GM23338 (cell line): ENCODE measurements at regions not wholly inside any gene's neighbourhood (a gene's known extent, or its start where the extent isn't known, plus 50 kb on each side); places are given as distances from the start of the nearest gene placed in this dataset.

Experiments
- ATAC-seq: fragments of 200-7000 bp; cut with Tn5 transposase; 3 replicates; pipeline ENCODE4 v1.9.1; 2020
- DNase-seq: peaks from one replicate; pipeline ENCODE4 v3.0.0-alpha.2; 2015; ENCODE audit warnings: low spot score
- H2AFZ ChIP-seq: fragments of 200-600 bp; sonication (generic); 2 replicates; pipeline ENCODE4 v1.8.0; 2016; ENCODE audit warnings: antibody characterized with exemption, mild to moderate bottlenecking, moderate library complexity
- H3F3A ChIP-seq: fragments of 200-600 bp; sonication (generic); replicated peaks from 2 replicates; pipeline ENCODE4 v1.8.0; 2017; ENCODE audit warnings: antibody characterized with exemption, mixed run types, low read depth
- H3K27ac ChIP-seq: fragments of 200-600 bp; sonication (generic); 2 replicates; pipeline ENCODE4 v1.6.1; 2016; ENCODE audit warnings: low read depth
- H3K27me3 ChIP-seq: fragments of 200-600 bp; sonication (generic); 2 replicates; pipeline ENCODE4 v1.8.0; 2016; ENCODE audit warnings: mild to moderate bottlenecking, mixed run types, moderate library complexity; ENCODE audit not compliant: insufficient read depth
- H3K36me3 ChIP-seq: fragments of 200-600 bp; sonication (generic); 2 replicates; pipeline ENCODE4 v1.8.0; 2016; ENCODE audit warnings: mild to moderate bottlenecking; ENCODE audit not compliant: insufficient read depth
- H3K4me1 ChIP-seq: fragments of 200-600 bp; sonication (generic); 2 replicates; pipeline ENCODE4 v1.8.0; 2016; ENCODE audit warnings: mild to moderate bottlenecking, moderate library complexity; ENCODE audit not compliant: insufficient read depth
- H3K4me2 ChIP-seq: fragments of 200-600 bp; sonication (generic); 2 replicates; pipeline ENCODE4 v1.7.1; 2017; ENCODE audit warnings: mixed run types
- H3K4me3 ChIP-seq: fragments of 200-600 bp; sonication (generic); 2 replicates; pipeline ENCODE4 v1.6.1; 2016; ENCODE audit warnings: mixed run types
- H3K79me2 ChIP-seq: fragments of 200-600 bp; sonication (generic); replicated peaks from 2 replicates; pipeline ENCODE4 v1.8.0; 2017; ENCODE audit warnings: mild to moderate bottlenecking; ENCODE audit not compliant: insufficient read depth
- H3K9me2 ChIP-seq: fragments of 200-600 bp; sonication (generic); 2 replicates; pipeline ENCODE4 v1.8.0; 2017; ENCODE audit not compliant: insufficient read depth
- H4K20me1 ChIP-seq: fragments of 200-600 bp; sonication (generic); replicated peaks from 2 replicates; pipeline ENCODE4 v1.8.0; 2017; ENCODE audit warnings: mild to moderate bottlenecking; ENCODE audit not compliant: insufficient read depth
- H3K27ac Mint-ChIP-seq: 2 replicates; pipeline ENCODE4 v1.8.0; 2020; ENCODE audit warnings: inconsistent platforms, mild to moderate bottlenecking, moderate library complexity, mixed read lengths
- H3K27me3 Mint-ChIP-seq: 3 replicates; pipeline ENCODE4 v1.8.0; 2022; ENCODE audit warnings: low read depth, mild to moderate bottlenecking, moderate library complexity, mixed read lengths, inconsistent platforms; ENCODE audit not compliant: insufficient read depth, poor library complexity
- H3K36me3 Mint-ChIP-seq: 3 replicates; pipeline ENCODE4 v1.8.0; 2021; ENCODE audit warnings: low read depth, mild to moderate bottlenecking, inconsistent platforms, moderate library complexity, mixed read lengths
- H3K4me1 Mint-ChIP-seq: 3 replicates; pipeline ENCODE4 v1.8.0; 2020; ENCODE audit warnings: mild to moderate bottlenecking, inconsistent platforms, mixed read lengths
- H3K4me3 Mint-ChIP-seq: 3 replicates; pipeline ENCODE4 v1.8.0; 2021; ENCODE audit warnings: moderate library complexity, mild to moderate bottlenecking, inconsistent platforms, mixed read lengths
- H3K9me3 Mint-ChIP-seq: 3 replicates; pipeline ENCODE4 v1.8.0; 2020; ENCODE audit warnings: moderate library complexity, mild to moderate bottlenecking, inconsistent platforms, mixed read lengths
- CREB1 ChIP-seq: fragments of 250-450 bp; sonication (Bioruptor Pico); IDR thresholded peaks from 2 replicates; pipeline ENCODE4 v1.5.0; 2020; ENCODE audit warnings: low read depth, mild to moderate bottlenecking, moderate library complexity
- ETS1 ChIP-seq: IDR thresholded peaks from 2 replicates; pipeline ENCODE4 v1.6.1; 2016; ENCODE audit warnings: antibody characterized with exemption
- EZH2 ChIP-seq: fragments of 200-600 bp; sonication (generic); IDR thresholded peaks from one replicate; pipeline ENCODE4 v1.8.0; 2017; ENCODE audit warnings: antibody characterized with exemption, mild to moderate bottlenecking, low read depth; ENCODE audit not compliant: unreplicated experiment
- NANOG ChIP-seq: IDR thresholded peaks from 2 replicates; pipeline ENCODE4 v1.6.1; 2016; ENCODE audit warnings: antibody characterized with exemption, borderline replicate concordance
- STAT1 ChIP-seq: IDR thresholded peaks from one replicate; pipeline ENCODE4 v1.6.1; 2016; ENCODE audit warnings: antibody characterized with exemption; ENCODE audit not compliant: unreplicated experiment
- ZNF114 ChIP-seq: fragments of 250-450 bp; sonication (Bioruptor Pico); IDR thresholded peaks from 2 replicates; pipeline ENCODE4 v1.5.0; 2020; ENCODE audit warnings: mild to moderate bottlenecking, moderate library complexity
- ZNF462 ChIP-seq: fragments of 250-450 bp; sonication (Bioruptor Pico); IDR thresholded peaks from 2 replicates; pipeline ENCODE4 v1.5.0; 2020; ENCODE audit warnings: mild to moderate bottlenecking, moderate library complexity
- TF ChIP-seq, protein P1 (sequence below), 2 experiments: fragments of 200-600 bp in 1 of 2; sonication (generic) in 1 of 2; conservative IDR thresholded peaks; 2 replicates each; pipeline versions ENCODE4 v1.5.1 to v1.6.1; 2016 to 2017; ENCODE audit warnings: antibody characterized with exemption in 2 of 2, low read depth in 2 of 2, mild to moderate bottlenecking in 2 of 2, moderate library complexity in 1 of 2

DNA sequence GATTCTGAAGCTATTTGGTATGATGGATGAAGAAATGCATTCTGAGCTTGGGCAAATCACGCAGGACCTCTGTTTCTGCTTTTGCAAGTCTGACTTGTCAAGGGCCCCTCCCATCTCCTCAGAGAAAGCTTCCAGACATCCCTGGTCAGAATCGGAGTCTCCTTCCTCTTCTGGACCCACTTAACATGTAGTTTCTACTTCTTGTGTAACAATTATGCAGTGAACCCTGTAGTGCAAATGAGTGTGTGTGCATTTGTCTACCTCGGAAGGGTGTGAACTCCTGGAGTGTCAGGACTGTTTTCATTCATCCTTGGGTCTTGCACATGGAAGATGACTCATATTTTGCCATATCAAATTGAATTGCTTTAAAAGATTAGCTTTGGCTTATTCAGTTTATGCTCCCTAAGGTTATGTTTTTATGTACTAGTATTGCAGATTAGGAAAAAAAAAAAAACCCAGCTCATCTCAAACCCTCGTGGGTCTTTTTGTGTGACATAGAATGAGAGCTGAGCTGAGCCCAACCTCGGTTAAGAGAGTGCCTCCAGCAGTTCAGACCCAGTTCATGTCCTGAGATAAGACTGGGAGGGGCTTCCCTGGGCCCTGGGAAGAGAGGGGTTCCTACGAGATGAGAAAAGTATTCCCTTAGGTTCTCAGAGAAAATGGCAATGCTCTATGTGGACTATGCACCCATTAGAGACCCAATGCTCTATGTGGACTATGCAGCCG, 61.1 kb upstream of the RPL34 start:
- Histone ChIP-seq H3K27me3 (no peaks in the 10 kb centered on the region), H4K20me1 (no peaks in the 10 kb centered on the region), H3K27ac (no peak overlapping the region), H3F3A (no peaks in the 10 kb centered on the region), H3K4me2 (no peak overlapping the region), H3K4me3 (no peak overlapping the region), H3K4me1 (no peaks in the 10 kb centered on the region; the same call in 1 of the 2 replicates), H3K36me3 (no peaks in the 10 kb centered on the region), H3K79me2 (no peaks in the 10 kb centered on the region), H3K9me2 (no peaks in the 10 kb centered on the region), H2AFZ (no peak overlapping the region)
- Mint-ChIP-seq H3K9me3 (no peaks in the 10 kb centered on the region), H3K4me3 (no peak overlapping the region), H3K4me1 (peaks cover 7% of the 10 kb centered on the region; the same call in 2 of the 3 replicates), H3K27ac (no peak overlapping the region), H3K27me3 (peaks cover 1% of the 10 kb centered on the region), H3K36me3 (no peaks in the 10 kb centered on the region)
- ATAC-seq (no peak), DNase-seq (no peak)
- no peak for TF ChIP-seq CREB1
- TF ChIP-seq EZH2 = no peak
- TF ChIP-seq ETS1 = no peak
- no peak for TF ChIP-seq STAT1
- TF ChIP-seq NANOG = no peak
- TF ChIP-seq, protein P1, sequence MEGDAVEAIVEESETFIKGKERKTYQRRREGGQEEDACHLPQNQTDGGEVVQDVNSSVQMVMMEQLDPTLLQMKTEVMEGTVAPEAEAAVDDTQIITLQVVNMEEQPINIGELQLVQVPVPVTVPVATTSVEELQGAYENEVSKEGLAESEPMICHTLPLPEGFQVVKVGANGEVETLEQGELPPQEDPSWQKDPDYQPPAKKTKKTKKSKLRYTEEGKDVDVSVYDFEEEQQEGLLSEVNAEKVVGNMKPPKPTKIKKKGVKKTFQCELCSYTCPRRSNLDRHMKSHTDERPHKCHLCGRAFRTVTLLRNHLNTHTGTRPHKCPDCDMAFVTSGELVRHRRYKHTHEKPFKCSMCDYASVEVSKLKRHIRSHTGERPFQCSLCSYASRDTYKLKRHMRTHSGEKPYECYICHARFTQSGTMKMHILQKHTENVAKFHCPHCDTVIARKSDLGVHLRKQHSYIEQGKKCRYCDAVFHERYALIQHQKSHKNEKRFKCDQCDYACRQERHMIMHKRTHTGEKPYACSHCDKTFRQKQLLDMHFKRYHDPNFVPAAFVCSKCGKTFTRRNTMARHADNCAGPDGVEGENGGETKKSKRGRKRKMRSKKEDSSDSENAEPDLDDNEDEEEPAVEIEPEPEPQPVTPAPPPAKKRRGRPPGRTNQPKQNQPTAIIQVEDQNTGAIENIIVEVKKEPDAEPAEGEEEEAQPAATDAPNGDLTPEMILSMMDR (conservative IDR thresholded peaks at IDR 0.05; ENCODE audit: low read depth in 2 of 2) = no peak

DNA sequence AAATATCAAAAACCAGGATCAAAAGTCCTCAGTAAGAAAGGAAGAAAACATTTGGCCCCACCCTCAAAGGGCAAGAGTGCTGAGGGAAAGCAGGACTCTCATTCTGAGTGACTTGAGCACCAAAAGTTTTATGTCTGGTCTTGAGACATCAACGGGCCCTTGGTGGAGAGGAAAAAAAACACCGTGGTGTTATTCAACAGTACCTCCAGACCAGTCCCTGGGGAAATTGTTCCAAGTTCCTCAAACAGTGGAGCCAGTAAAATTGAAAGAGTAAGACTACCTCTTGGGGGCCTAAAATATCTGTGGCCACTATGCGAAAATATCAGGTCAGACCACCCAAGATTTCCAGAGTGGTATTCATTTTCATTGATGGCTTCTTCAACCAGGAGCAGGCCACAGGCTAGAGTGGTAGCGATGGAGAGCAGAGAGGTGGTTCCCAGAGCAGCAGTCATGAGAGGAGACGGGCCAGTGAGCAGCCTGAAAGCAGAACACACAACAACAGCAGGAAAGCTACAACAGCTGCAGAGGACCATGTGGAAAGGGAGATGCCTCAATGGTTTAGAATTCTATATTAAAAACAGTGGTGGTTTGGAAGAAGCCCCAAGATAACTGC, 63.7 kb upstream of the RPL34 start:
- Histone ChIP-seq H3K9me2 (no peaks in the 10 kb centered on the region), H3K4me3 (no peak overlapping the region), H2AFZ (no peak overlapping the region), H3K27me3 (no peaks in the 10 kb centered on the region), H3K4me2 (no peak overlapping the region), H4K20me1 (no peaks in the 10 kb centered on the region), H3K36me3 (no peaks in the 10 kb centered on the region), H3K4me1 (no peaks in the 10 kb centered on the region; the same call in 1 of the 2 replicates), H3K79me2 (no peaks in the 10 kb centered on the region), H3K27ac (no peak overlapping the region), H3F3A (no peaks in the 10 kb centered on the region)
- H3K27ac Mint-ChIP-seq = no peak overlapping the region
- H3K4me1 Mint-ChIP-seq = peaks cover 5% of the 10 kb centered on the region; the same call in 1 of the 3 replicates
- ATAC-seq = no peak
- DNase-seq = no peak
- H3K36me3 Mint-ChIP-seq = no peaks in the 10 kb centered on the region
- no peaks in the 10 kb centered on the region for H3K9me3 Mint-ChIP-seq
- H3K27me3 Mint-ChIP-seq = no peaks in the 10 kb centered on the region
- H3K4me3 Mint-ChIP-seq = no peak overlapping the region
- TF ChIP-seq ZNF462 (CRISPR knock-in tag) (no peak), ZNF114 (CRISPR knock-in tag) (no peak)
- TF ChIP-seq, protein P1 (conservative IDR thresholded peaks at IDR 0.05; ENCODE audit: low read depth in 2 of 2) = no peak
